ENCODE measurements at regions not wholly inside any gene's neighbourhood (a gene's known extent, or its start where the extent isn't known, plus 50 kb on each side); places are given as distances from the start of the nearest gene placed in this dataset.
"Not testable (repeated sequence)": the region's sequence is repeated elsewhere in the genome, so short reads cannot be mapped to it uniquely, and the experiment has no call there.

DNA sequence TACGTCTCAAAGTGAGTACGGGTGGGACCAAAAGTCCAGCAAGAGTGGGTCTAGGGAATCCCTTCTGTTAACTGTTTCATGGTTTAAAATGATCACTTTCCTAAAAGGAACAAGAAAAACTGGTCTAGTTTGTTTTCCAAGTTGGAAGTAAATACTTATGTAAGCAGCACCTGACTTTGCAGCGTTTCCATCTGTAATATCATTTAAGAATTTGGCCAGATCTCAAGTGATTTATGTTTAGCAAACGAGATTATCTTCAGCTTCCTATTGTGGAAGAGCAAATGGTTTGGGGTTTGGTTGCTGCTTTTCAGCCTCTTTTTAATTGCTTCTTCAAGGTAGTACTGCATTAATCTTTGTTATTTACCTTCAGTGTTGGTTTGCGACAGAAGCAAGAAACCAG, 50.4 kb downstream of the FHIP1A start:
- DNase-seq, result no peak

DNA sequence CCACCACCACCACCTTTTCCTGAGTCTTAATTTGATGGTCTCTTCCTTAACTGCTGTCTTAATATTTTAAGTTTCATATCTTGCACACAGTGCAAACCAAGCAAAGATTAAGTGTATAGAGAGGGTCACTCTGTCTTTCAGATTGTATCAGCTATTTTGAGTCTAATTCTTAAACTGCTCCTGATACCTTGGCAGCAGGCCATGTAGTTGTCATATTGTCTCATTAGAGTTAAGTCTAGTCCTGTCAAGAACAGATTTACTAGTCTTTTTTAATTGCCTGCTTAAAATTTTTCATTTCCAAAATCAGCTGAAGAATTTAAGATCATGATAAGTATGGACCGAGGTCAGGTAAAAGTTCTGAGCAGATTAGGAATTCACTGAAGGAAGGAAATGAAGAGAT, 51.5 kb downstream of the FHIP1A start:
- DNase-seq, result no peak

GRCh38 chr4:151462554-151462953, 53.6 kb downstream of the FHIP1A start:
- DNase-seq, result no peak

DNA sequence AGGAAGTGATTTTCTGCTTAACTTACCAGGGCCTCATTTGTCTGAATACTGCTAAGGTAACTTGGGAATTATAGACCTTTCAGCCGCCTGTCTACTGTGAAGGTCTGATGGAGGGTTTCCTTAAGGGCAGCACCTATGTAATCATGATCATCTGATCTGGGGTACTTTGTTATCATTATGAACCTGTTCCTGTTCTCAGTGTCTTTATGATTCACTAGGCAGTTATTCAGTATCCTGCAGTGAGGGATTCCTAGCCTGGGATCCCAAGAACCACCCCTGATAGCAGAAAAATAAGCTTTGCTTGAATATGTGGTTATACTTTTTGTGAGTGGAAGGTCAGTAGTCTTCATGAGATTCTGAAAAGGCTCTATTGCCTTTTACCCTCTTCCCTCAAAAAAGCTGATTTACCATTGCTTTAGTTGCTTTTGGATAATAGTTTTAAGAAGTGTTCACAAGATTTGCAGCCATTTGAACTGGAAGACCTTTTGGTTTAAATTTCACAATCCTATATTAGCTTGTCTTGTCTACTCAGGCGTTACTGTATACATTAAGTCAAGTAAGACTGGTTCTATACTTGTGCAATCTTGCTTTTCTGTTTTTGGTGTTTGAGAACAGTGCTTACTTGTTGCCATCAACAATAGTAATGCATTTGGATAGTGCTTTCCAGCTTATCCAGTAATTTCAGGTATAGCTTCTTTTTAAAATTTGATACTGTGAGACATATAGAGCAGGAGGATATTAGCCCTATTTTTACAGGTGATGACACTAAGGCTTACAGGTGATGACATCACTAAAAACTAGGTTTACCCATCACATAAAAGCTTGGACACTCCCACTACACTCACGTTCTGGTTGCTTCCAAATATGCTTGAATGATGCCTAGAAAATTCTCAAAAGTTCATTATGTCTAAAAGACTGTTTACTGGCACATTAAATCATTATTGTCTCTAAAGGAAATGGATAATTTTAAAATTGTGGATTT, 60.0 kb downstream of the FHIP1A start:
- DNase-seq, result no peak

GRCh38 chr4:151469970-151470369, 61.0 kb downstream of the FHIP1A start:
- DNase-seq, result no peak

GRCh38 chr4:151471728-151472127, 62.8 kb downstream of the FHIP1A start:
- DNase-seq, result no peak

- no peak for DNase-seq
Measured at GRCh38 chr4:151472297-151472696, 63.3 kb downstream of the FHIP1A start.

- no peak for DNase-seq
Measured at GRCh38 chr4:151472711-151473110, 63.7 kb downstream of the FHIP1A start.

DNA sequence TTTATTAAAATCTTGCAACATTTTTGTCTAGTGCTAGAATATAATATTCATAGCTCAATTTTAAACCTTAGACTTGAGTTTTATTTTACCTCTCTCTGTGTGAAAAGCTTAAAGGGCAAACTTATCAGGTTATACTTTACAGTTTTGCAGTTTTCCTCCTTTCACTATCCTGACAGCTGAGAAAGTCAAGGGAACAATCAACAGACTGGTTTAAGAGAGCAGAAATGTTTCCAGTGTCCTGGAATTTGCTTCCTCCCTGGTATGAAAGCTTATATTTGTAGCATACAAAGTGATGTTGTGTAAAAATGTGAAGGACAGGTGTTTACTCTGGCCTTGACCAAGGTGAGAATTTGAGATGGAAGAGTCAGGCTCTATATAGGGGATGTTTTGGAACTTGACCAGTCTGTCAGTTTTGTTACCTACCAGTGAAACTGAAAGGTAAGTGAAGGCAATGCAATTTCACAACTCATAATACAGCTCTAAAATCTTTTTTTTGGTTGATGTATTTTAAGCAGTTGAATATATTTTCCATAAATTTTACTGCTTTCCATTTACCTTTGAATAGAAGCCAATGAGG, 64.6 kb downstream of the FHIP1A start:
- no peak for DNase-seq

- DNase-seq, result peak in 1 of 3 donors; percentile 19
Measured at GRCh38 chr4:151475035-151475714, 66.2 kb downstream of the FHIP1A start.

DNA sequence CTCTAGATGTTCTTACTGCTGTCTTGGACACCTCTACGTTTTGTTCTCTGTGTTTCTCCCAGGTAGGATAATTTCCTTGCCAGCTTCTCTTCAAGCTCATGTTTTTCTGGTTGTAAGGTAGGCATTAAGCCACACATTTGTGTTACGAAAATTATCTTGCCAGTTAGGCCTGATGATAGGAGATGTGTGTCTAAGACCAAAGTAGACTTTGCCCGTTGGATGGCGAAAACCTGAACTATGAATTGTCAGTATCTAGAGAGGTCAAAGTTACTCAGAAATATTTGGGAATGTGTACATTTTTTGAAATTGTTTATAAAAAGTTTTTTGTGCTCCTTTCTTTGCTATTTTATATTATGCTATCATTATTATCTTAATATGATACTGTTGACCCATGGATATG, 72.8 kb downstream of the FHIP1A start:
- DNase-seq, result no peak

GRCh38 chr4:151484396-151485102, 75.6 kb downstream of the FHIP1A start:
- DNase-seq, result peak in 1 of 3 donors; percentile 81

DNA sequence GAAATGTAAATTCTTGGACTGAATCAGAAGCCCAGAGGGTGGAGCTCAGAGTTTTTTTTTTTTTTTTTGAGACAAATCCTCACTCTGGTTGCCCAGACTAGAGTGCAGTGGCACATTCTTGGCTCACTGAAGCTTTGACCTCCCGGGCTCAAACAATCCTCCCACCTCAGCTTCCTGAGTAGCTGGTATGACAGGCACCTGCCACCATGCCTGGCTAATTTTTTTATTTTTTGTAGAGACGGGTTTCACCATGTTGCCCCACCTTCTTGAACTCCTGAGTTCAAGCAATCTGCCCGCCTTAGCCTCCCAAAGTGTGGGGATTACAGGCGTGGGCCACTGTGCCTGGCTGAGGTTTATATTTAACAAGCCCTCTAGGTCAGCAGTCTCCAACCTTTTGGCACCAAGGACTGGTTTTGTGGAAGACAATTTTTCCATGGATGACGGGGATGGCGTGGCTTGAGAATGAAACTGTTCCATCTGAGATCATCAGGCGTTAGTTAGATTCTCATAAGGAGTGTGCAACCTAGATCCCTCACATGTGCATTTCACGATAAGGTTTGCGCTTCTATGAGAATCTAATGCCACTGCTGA, 76.7 kb downstream of the FHIP1A start:
- DNase-seq, result no peak

- peak in 1 of 3 donors; percentile 39 for DNase-seq
Measured at GRCh38 chr4:151486168-151486567, 77.2 kb downstream of the FHIP1A start.

GRCh38 chr4:151488968-151489367, 80.0 kb downstream of the FHIP1A start:
- no peak for DNase-seq

DNA sequence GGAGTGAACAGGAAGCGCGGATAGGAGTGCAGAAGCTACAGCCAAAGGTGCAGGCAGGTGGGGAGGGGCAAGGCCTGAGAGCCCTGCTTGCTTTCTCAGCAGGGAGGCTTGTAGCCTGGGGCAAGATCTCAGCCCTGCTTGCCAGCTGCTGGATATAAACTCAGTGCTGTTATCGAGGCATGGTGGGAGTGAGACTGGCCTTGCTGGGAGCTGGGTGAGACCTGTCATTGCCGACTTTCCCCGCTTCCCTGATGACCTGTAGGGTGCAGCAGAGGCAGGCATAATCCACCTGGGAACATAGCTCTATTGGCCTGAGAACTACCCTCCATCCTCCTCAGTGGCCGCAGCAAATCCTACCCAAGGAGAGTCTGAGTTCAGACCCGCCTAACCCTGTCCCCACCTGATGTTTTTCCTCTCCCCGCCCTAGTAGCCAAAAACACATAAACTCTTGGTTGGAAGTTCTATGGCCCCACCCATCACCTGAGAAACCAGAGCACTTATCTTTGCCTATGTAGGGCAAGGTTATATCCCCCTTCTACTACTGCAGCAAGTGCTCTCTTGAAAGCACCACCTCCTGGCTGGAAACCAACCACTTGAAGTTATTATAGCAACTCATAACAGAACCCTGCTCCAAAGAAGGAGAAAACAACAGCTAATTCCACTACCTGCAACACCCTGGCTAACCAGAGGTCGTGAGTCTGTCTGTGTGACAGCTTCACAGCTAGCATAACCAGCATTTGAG, 80.7 kb downstream of the FHIP1A start:
- DNase-seq, result no peak

GRCh38 chr4:151495612-151496011, 86.6 kb downstream of the FHIP1A start:
- DNase-seq, result not testable (repeated sequence)

- not testable (repeated sequence) for DNase-seq
Measured at GRCh38 chr4:151511548-151511947, 102.6 kb downstream of the FHIP1A start.

GRCh38 chr4:151517896-151518295, 108.9 kb downstream of the FHIP1A start:
- DNase-seq, result no peak

DNA sequence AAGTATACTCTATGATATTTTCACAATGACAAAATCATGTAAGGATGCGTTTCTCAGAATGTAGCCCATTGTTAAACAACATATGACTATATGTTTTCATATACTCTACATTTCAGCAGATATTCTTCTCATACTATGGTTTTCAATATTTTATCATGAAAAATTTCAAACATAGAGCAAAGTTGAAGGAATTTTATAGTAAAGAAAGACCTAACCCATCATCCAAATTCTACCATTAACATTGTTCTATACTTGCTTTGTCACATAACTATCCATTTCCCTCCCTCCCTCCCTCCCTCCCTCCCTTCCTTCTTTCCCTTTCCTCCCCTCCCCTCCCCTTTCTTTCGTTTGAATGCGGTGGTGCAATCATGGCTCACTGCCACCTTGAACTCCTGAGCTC, 109.4 kb downstream of the FHIP1A start:
- DNase-seq, result no peak
